Keratinocyte (primary cell): ENCODE measurements at regions not wholly inside any gene's neighbourhood (a gene's known extent, or its start where the extent isn't known, plus 50 kb on each side); places are given as distances from the start of the nearest gene placed in this dataset.

Experiments used
- EZH2 ChIP-seq: IDR thresholded peaks from one replicate; pipeline ENCODE4 v1.6.1; 2012; ENCODE audit warnings: inconsistent platforms, mild to moderate bottlenecking, low read length, moderate library complexity
- TF ChIP-seq, protein P1 (sequence below), 3 experiments: IDR thresholded peaks in 1 of 3; conservative IDR thresholded peaks in 1 of 3; optimal IDR thresholded peaks in 1 of 3; 2 replicates in 2 of 3; 3 replicates in 1 of 3; pipeline versions ENCODE3 to v1.5.1; 2011; ENCODE audit warnings: low read length in 3 of 3, mild to moderate bottlenecking in 3 of 3, moderate library complexity in 2 of 3, control low read depth in 1 of 3, inconsistent platforms in 1 of 3; ENCODE audit not compliant: insufficient read depth in 2 of 3; ENCODE audit errors: extremely low read depth in 1 of 3

DNA sequence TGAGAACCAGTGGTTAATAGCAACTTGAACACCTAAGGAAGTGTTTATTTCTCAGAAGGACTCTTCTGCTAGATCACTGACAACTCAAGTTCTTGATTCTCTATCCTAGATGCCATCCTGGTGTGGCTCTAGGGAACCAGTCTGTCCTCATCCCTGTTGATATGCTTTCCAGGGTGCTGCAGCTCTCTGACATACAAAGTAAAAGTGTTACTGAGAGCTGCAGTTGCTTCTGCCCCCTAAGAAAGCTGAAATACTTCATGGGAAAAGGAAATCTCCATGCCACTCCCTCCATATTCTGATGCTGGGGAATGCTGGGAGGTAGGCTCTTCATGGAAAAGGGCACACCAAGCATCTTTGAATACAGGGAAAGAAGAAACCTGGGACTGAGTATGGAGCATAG lies 168.1 kb downstream of the KLF6 start:
- TF ChIP-seq EZH2: no peak
- TF ChIP-seq, protein P1, sequence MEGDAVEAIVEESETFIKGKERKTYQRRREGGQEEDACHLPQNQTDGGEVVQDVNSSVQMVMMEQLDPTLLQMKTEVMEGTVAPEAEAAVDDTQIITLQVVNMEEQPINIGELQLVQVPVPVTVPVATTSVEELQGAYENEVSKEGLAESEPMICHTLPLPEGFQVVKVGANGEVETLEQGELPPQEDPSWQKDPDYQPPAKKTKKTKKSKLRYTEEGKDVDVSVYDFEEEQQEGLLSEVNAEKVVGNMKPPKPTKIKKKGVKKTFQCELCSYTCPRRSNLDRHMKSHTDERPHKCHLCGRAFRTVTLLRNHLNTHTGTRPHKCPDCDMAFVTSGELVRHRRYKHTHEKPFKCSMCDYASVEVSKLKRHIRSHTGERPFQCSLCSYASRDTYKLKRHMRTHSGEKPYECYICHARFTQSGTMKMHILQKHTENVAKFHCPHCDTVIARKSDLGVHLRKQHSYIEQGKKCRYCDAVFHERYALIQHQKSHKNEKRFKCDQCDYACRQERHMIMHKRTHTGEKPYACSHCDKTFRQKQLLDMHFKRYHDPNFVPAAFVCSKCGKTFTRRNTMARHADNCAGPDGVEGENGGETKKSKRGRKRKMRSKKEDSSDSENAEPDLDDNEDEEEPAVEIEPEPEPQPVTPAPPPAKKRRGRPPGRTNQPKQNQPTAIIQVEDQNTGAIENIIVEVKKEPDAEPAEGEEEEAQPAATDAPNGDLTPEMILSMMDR (optimal IDR thresholded peaks at IDR 0.05 in 1 of 3, IDR thresholded peaks at IDR 0.05 in 1 of 3, conservative IDR thresholded peaks at IDR 0.05 in 1 of 3; ENCODE audit: extremely low read depth in 1 of 3, insufficient read depth in 2 of 3, low read length in 3 of 3): no peak
